ENCODE measurements at regions not wholly inside any gene's neighbourhood (a gene's known extent, or its start where the extent isn't known, plus 50 kb on each side); places are given as distances from the start of the nearest gene placed in this dataset.

DNA sequence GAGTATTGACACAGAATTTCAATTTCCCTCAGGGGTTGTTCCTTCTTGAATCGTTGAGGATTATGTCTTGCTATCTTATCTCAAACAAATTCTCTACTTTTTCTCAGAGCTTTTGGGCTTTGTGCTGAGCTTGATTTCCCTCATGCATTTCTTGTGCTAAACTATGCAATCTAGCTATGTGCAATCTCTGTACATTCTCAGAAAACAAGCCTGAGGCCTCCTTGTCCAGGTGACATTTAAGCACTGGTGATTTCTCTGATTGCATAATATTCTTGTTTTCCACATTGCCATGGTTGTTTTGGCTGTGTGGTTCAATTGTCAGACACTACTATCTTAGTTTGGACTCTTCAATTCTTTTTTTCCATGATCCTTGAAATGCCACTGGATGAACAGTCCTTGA, 81.2 kb upstream of the MAN1A1 start (continued):
- TF ChIP-seq, protein P1, sequence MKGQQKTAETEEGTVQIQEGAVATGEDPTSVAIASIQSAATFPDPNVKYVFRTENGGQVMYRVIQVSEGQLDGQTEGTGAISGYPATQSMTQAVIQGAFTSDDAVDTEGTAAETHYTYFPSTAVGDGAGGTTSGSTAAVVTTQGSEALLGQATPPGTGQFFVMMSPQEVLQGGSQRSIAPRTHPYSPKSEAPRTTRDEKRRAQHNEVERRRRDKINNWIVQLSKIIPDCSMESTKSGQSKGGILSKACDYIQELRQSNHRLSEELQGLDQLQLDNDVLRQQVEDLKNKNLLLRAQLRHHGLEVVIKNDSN (CRISPR knock-in tag; IDR thresholded peaks at IDR 0.05) = no peak
- no peak for TF ChIP-seq MYBL2 (CRISPR knock-in tag; IDR thresholded peaks at IDR 0.05)
- no peak for TF ChIP-seq ZNF396 (CRISPR knock-in tag; IDR thresholded peaks at IDR 0.05; ENCODE audit: borderline replicate concordance)
- no peak for TF ChIP-seq GRHL2 (CRISPR knock-in tag; IDR thresholded peaks at IDR 0.05; ENCODE audit: insufficient replicate concordance, severe bottlenecking)
- no peak for TF ChIP-seq CTCF (IDR thresholded peaks at IDR 0.05)
- TF ChIP-seq, protein P2, sequence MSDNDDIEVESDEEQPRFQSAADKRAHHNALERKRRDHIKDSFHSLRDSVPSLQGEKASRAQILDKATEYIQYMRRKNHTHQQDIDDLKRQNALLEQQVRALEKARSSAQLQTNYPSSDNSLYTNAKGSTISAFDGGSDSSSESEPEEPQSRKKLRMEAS (CRISPR knock-in tag; IDR thresholded peaks at IDR 0.05) = no peak

DNA sequence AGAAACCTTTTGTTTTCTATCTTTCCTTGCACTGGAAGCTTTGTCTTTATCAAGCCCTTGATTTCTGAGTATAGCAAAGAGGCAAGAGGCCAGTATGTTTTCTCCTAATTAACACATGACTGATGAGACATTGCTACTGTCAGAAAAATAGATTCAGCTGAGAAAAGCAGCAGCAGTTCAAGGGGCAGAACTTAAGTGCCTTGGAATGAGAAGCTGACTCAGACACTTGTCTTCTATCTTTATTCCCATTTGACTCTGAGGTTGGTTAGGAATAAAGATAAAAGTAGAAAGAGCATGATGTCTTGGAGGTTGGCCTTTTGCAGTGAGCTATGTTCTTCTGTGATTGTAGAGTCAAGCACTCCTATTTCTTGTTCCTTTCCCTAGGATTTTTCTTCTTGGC, 79.1 kb upstream of the MAN1A1 start:
- H3K27ac Mint-ChIP-seq = no peak overlapping the region
- ChIA-PET CTCF (no interaction called here), POLR2A (no interaction called here)
- ATAC-seq (no peak), DNase-seq (ENCODE audit: low spot score) (no peak)
- no peaks in the 10 kb centered on the region for H3K27me3 Mint-ChIP-seq (ENCODE audit: low read depth)
- H3K4me1 Mint-ChIP-seq = no peaks in the 10 kb centered on the region
- H3K36me3 Mint-ChIP-seq = no peaks in the 10 kb centered on the region
- H3K9me3 Mint-ChIP-seq = peaks cover 5% of the 10 kb centered on the region; the same call in 1 of the 2 replicates
- H3K4me3 Mint-ChIP-seq = no peak overlapping the region
- TF ChIP-seq FOXP4 (CRISPR knock-in tag; IDR thresholded peaks at IDR 0.05) = no peak
- TF ChIP-seq, protein P1 (CRISPR knock-in tag; IDR thresholded peaks at IDR 0.05) = no peak
- TF ChIP-seq ZNF121 (CRISPR knock-in tag; IDR thresholded peaks at IDR 0.05) = no peak
- TF ChIP-seq, protein P3, sequence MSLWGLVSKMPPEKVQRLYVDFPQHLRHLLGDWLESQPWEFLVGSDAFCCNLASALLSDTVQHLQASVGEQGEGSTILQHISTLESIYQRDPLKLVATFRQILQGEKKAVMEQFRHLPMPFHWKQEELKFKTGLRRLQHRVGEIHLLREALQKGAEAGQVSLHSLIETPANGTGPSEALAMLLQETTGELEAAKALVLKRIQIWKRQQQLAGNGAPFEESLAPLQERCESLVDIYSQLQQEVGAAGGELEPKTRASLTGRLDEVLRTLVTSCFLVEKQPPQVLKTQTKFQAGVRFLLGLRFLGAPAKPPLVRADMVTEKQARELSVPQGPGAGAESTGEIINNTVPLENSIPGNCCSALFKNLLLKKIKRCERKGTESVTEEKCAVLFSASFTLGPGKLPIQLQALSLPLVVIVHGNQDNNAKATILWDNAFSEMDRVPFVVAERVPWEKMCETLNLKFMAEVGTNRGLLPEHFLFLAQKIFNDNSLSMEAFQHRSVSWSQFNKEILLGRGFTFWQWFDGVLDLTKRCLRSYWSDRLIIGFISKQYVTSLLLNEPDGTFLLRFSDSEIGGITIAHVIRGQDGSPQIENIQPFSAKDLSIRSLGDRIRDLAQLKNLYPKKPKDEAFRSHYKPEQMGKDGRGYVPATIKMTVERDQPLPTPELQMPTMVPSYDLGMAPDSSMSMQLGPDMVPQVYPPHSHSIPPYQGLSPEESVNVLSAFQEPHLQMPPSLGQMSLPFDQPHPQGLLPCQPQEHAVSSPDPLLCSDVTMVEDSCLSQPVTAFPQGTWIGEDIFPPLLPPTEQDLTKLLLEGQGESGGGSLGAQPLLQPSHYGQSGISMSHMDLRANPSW (CRISPR knock-in tag; conservative IDR thresholded peaks at IDR 0.05; ENCODE audit: low read depth) = no peak
- no peak for TF ChIP-seq ARID4B (CRISPR knock-in tag; IDR thresholded peaks at IDR 0.05; ENCODE audit: borderline replicate concordance)
- no peak for TF ChIP-seq TP53 (CRISPR knock-in tag; IDR thresholded peaks at IDR 0.05)
- no peak for TF ChIP-seq RORB (CRISPR knock-in tag; IDR thresholded peaks at IDR 0.05)
- TF ChIP-seq, protein P4, sequence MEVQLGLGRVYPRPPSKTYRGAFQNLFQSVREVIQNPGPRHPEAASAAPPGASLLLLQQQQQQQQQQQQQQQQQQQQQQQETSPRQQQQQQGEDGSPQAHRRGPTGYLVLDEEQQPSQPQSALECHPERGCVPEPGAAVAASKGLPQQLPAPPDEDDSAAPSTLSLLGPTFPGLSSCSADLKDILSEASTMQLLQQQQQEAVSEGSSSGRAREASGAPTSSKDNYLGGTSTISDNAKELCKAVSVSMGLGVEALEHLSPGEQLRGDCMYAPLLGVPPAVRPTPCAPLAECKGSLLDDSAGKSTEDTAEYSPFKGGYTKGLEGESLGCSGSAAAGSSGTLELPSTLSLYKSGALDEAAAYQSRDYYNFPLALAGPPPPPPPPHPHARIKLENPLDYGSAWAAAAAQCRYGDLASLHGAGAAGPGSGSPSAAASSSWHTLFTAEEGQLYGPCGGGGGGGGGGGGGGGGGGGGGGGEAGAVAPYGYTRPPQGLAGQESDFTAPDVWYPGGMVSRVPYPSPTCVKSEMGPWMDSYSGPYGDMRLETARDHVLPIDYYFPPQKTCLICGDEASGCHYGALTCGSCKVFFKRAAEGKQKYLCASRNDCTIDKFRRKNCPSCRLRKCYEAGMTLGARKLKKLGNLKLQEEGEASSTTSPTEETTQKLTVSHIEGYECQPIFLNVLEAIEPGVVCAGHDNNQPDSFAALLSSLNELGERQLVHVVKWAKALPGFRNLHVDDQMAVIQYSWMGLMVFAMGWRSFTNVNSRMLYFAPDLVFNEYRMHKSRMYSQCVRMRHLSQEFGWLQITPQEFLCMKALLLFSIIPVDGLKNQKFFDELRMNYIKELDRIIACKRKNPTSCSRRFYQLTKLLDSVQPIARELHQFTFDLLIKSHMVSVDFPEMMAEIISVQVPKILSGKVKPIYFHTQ (CRISPR knock-in tag; IDR thresholded peaks at IDR 0.05) = no peak
- TF ChIP-seq CDX4 (CRISPR knock-in tag; IDR thresholded peaks at IDR 0.05; ENCODE audit: borderline replicate concordance) = no peak
- TF ChIP-seq ZNF317 (CRISPR knock-in tag; IDR thresholded peaks at IDR 0.05; ENCODE audit: borderline replicate concordance, low read depth) = no peak
- no peak for TF ChIP-seq JUN (CRISPR knock-in tag; IDR thresholded peaks at IDR 0.05)
- TF ChIP-seq CREM (CRISPR knock-in tag; IDR thresholded peaks at IDR 0.05) = no peak
- TF ChIP-seq SMAD3 (CRISPR knock-in tag; IDR thresholded peaks at IDR 0.05; ENCODE audit: borderline replicate concordance) = no peak
- no peak for TF ChIP-seq ESRRA (CRISPR knock-in tag; IDR thresholded peaks at IDR 0.05; ENCODE audit: borderline replicate concordance)
- no peak for TF ChIP-seq NR2C2 (CRISPR knock-in tag; IDR thresholded peaks at IDR 0.05)
